Skeletal muscle tissue (tissue), 3 donors: ENCODE measurements at regions not wholly inside any gene's neighbourhood (a gene's known extent, or its start where the extent isn't known, plus 50 kb on each side); places are given as distances from the start of the nearest gene placed in this dataset.

Experiments
- H3K27ac ChIP-seq: one replicate; pipeline ENCODE4 v1.7.0; 2013; ENCODE audit warnings: mild to moderate bottlenecking, low read depth, low read length, inconsistent platforms
- H3K27me3 ChIP-seq, 3 donors: one replicate each; pipeline ENCODE4 v1.7.0; 2013; ENCODE audit warnings: low read length in 3 of 3; ENCODE audit not compliant: control insufficient read depth in 3 of 3, insufficient read depth in 3 of 3
- H3K36me3 ChIP-seq, 3 donors: one replicate each; pipeline ENCODE4 v1.7.0; 2013; ENCODE audit warnings: low read length in 3 of 3; ENCODE audit not compliant: control insufficient read depth in 3 of 3, insufficient read depth in 3 of 3
- H3K4me1 ChIP-seq, 3 donors: one replicate each; pipeline ENCODE4 v1.7.0; 2013; ENCODE audit warnings: low read length in 3 of 3, mild to moderate bottlenecking in 3 of 3; ENCODE audit not compliant: control insufficient read depth in 3 of 3, insufficient read depth in 3 of 3
- H3K4me3 ChIP-seq, 3 donors: one replicate each; pipeline ENCODE4 v1.7.0; 2013; ENCODE audit warnings: low read length in 3 of 3
- H3K9ac ChIP-seq, 3 donors: one replicate each; pipeline ENCODE4 v1.7.0; 2013; ENCODE audit warnings: low read length in 3 of 3, mild to moderate bottlenecking in 3 of 3, moderate library complexity in 2 of 3, low read depth in 1 of 3
- H3K9me3 ChIP-seq, 3 donors: one replicate each; pipeline ENCODE4 v1.7.0; 2013; ENCODE audit warnings: low read length in 3 of 3; ENCODE audit not compliant: control insufficient read depth in 3 of 3
- donor health status: Osteomylitis.

- no peak overlapping the region for H3K9ac ChIP-seq
- no peaks in the 10 kb centered on the region for H3K36me3 ChIP-seq
- H3K9me3 ChIP-seq: peaks cover 0 to 7% (median 0%) of the 10 kb centered on the region in 3 donors
- no peaks in the 10 kb centered on the region for H3K4me1 ChIP-seq
- H3K27me3 ChIP-seq: no peaks in the 10 kb centered on the region
- no peak overlapping the region for H3K4me3 ChIP-seq
- H3K27ac ChIP-seq: no peak overlapping the region
These were observed 1624.2 kb upstream of the TMEFF2 start for GRCh38 chr2:193818801-193819499.

GRCh38 chr2:193816008-193816407 lies 1621.3 kb upstream of the TMEFF2 start:
- Histone ChIP-seq H3K4me1 (no peaks in the 10 kb centered on the region), H3K27ac (no peak overlapping the region), H3K4me3 (no peak overlapping the region), H3K9ac (no peak overlapping the region), H3K9me3 (peaks cover 0 to 7% (median 0%) of the 10 kb centered on the region in 3 donors), H3K36me3 (no peaks in the 10 kb centered on the region), H3K27me3 (no peaks in the 10 kb centered on the region)

- H3K9ac ChIP-seq: no peak overlapping the region
- H3K9me3 ChIP-seq: no peaks in the 10 kb centered on the region
- no peak overlapping the region for H3K27ac ChIP-seq
- no peaks in the 10 kb centered on the region for H3K27me3 ChIP-seq
- H3K4me3 ChIP-seq: no peak overlapping the region
- H3K4me1 ChIP-seq: no peaks in the 10 kb centered on the region
- no peaks in the 10 kb centered on the region for H3K36me3 ChIP-seq
These were observed 1615.8 kb upstream of the TMEFF2 start for GRCh38 chr2:193810533-193810932.

- Histone ChIP-seq H3K27ac (no peak overlapping the region), H3K9ac (no peak overlapping the region), H3K4me1 (no peaks in the 10 kb centered on the region), H3K36me3 (no peaks in the 10 kb centered on the region), H3K27me3 (no peaks in the 10 kb centered on the region), H3K9me3 (no peaks in the 10 kb centered on the region), H3K4me3 (no peak overlapping the region)
These were observed 1614.1 kb upstream of the TMEFF2 start for GRCh38 chr2:193808877-193809276.

- H3K4me1 ChIP-seq: no peaks in the 10 kb centered on the region
- no peak overlapping the region for H3K27ac ChIP-seq
- H3K36me3 ChIP-seq: no peaks in the 10 kb centered on the region
- H3K4me3 ChIP-seq: no peak overlapping the region
- no peak overlapping the region for H3K9ac ChIP-seq
- H3K9me3 ChIP-seq: no peaks in the 10 kb centered on the region
- no peaks in the 10 kb centered on the region for H3K27me3 ChIP-seq
These were observed 1611.5 kb upstream of the TMEFF2 start for GRCh38 chr2:193806088-193806774.

- no peaks in the 10 kb centered on the region for H3K9me3 ChIP-seq
- no peak overlapping the region for H3K27ac ChIP-seq
- no peaks in the 10 kb centered on the region for H3K36me3 ChIP-seq
- no peak overlapping the region for H3K9ac ChIP-seq
- no peaks in the 10 kb centered on the region for H3K4me1 ChIP-seq
- H3K4me3 ChIP-seq: no peak overlapping the region
- no peaks in the 10 kb centered on the region for H3K27me3 ChIP-seq
These were observed 1602.1 kb upstream of the TMEFF2 start for GRCh38 chr2:193796847-193797246.

- Histone ChIP-seq H3K36me3 (no peaks in the 10 kb centered on the region), H3K27me3 (no peaks in the 10 kb centered on the region), H3K27ac (no peak overlapping the region), H3K4me1 (no peaks in the 10 kb centered on the region), H3K9ac (no peak overlapping the region), H3K9me3 (no peaks in the 10 kb centered on the region), H3K4me3 (no peak overlapping the region)
These were observed 1599.2 kb upstream of the TMEFF2 start for GRCh38 chr2:193793914-193794313.

- H3K4me3 ChIP-seq: no peak overlapping the region
- no peaks in the 10 kb centered on the region for H3K9me3 ChIP-seq
- no peaks in the 10 kb centered on the region for H3K36me3 ChIP-seq
- no peak overlapping the region for H3K27ac ChIP-seq
- no peaks in the 10 kb centered on the region for H3K4me1 ChIP-seq
- H3K27me3 ChIP-seq: no peaks in the 10 kb centered on the region
- H3K9ac ChIP-seq: no peak overlapping the region
These were observed 1588.9 kb upstream of the TMEFF2 start for GRCh38 chr2:193783681-193784080.

- no peak overlapping the region for H3K27ac ChIP-seq
- no peak overlapping the region for H3K9ac ChIP-seq
- H3K4me1 ChIP-seq: no peaks in the 10 kb centered on the region
- no peak overlapping the region for H3K4me3 ChIP-seq
- H3K9me3 ChIP-seq: no peaks in the 10 kb centered on the region
- no peaks in the 10 kb centered on the region for H3K27me3 ChIP-seq
- H3K36me3 ChIP-seq: no peaks in the 10 kb centered on the region
These were observed 1583.6 kb upstream of the TMEFF2 start for GRCh38 chr2:193778293-193778692.

- Histone ChIP-seq H3K36me3 (no peaks in the 10 kb centered on the region), H3K4me3 (no peak overlapping the region), H3K9me3 (no peaks in the 10 kb centered on the region), H3K4me1 (no peaks in the 10 kb centered on the region), H3K27ac (no peak overlapping the region), H3K27me3 (no peaks in the 10 kb centered on the region), H3K9ac (no peak overlapping the region)
These were observed 1582.3 kb upstream of the TMEFF2 start for GRCh38 chr2:193776988-193777387.
